H1 (cell line): ENCODE measurements at regions not wholly inside any gene's neighbourhood (a gene's known extent, or its start where the extent isn't known, plus 50 kb on each side); places are given as distances from the start of the nearest gene placed in this dataset.

ENCODE experiments used
- CTCF ChIA-PET: fragments of 300-600 bp; sonication (Branson Sonifier 250); formaldehyde crosslinking; loops from one replicate; lab custom pipeline; 2021; ENCODE audit not compliant: partially characterized antibody; lab: Charles Lee
- POLR2A ChIA-PET: fragments of 300-600 bp; sonication (Branson Sonifier 250); formaldehyde crosslinking; loops from one replicate; lab custom pipeline; 2021; ENCODE audit warnings: inconsistent platforms; ENCODE audit not compliant: partially characterized antibody; lab: Charles Lee
- DNase-seq, 2 experiments: peaks; one replicate each; pipeline versions ENCODE4 v3.0.0 to v3.0.0-alpha.2; 2010 to 2022; ENCODE audit warnings: low spot score in 2 of 2, low read depth in 1 of 2, mixed read lengths in 1 of 2
- FAIRE-seq: peaks from 2 replicates; lab custom pipeline; 2011; peaks lifted over from hg19 to GRCh38; lab: Jason Lieb, UNC
- H2AFZ ChIP-seq: 2 replicates; pipeline ENCODE4 v1.8.1; 2012; ENCODE audit warnings: low read length, inconsistent platforms
- H2AK5ac ChIP-seq: 2 replicates; pipeline ENCODE4 v1.6.1; 2013; ENCODE audit warnings: low read depth, low read length
- H2BK120ac ChIP-seq: replicated peaks from 2 replicates; pipeline ENCODE3; 2013; ENCODE audit warnings: low read depth, low read length, inconsistent platforms
- H2BK12ac ChIP-seq: 2 replicates; pipeline ENCODE4 v1.6.1; 2013; ENCODE audit warnings: low read depth, low read length
- H2BK15ac ChIP-seq: 2 replicates; pipeline ENCODE4 v1.6.1; 2013; ENCODE audit warnings: low read length
- H2BK20ac ChIP-seq: 2 replicates; pipeline ENCODE4 v1.6.1; 2013; ENCODE audit warnings: low read length
- H2BK5ac ChIP-seq: 2 replicates; pipeline ENCODE4 v1.6.1; 2013; ENCODE audit warnings: low read depth, low read length
- H3K14ac ChIP-seq: 2 replicates; pipeline ENCODE4 v1.6.1; 2013; ENCODE audit warnings: inconsistent platforms; ENCODE audit not compliant: insufficient read length
- H3K18ac ChIP-seq: 2 replicates; pipeline ENCODE4 v1.6.1; 2013; ENCODE audit warnings: low read length; ENCODE audit errors: extremely low read depth
- H3K23ac ChIP-seq: 2 replicates; pipeline ENCODE4 v1.6.1; 2013; ENCODE audit warnings: inconsistent platforms; ENCODE audit not compliant: insufficient read length
- H3K23me2 ChIP-seq: 2 replicates; pipeline ENCODE4 v1.6.1; 2013; ENCODE audit warnings: low read depth, low read length
- H3K27ac ChIP-seq: 2 replicates; pipeline ENCODE4 v1.6.1; 2011; ENCODE audit warnings: low read depth, low read length, inconsistent platforms
- H3K27me3 ChIP-seq, 4 experiments: replicated peaks in 1 of 4; 1 replicate in 1 of 4; 2 replicates in 3 of 4; pipeline versions ENCODE4 v1.6.1 to v1.8.1; 2011 to 2013; ENCODE audit warnings: low read length in 3 of 4, mild to moderate bottlenecking in 3 of 4, inconsistent platforms in 2 of 4, mixed read lengths in 2 of 4, moderate library complexity in 1 of 4; ENCODE audit not compliant: control insufficient read depth in 3 of 4, insufficient read depth in 3 of 4; ENCODE audit errors: extremely low read depth in 1 of 4
- H3K36me3 ChIP-seq, 4 experiments: 2 replicates each; pipeline versions ENCODE4 v1.6.1 to v1.8.1; 2011 to 2013; ENCODE audit warnings: mild to moderate bottlenecking in 4 of 4, low read length in 3 of 4, moderate library complexity in 2 of 4, control low read depth in 1 of 4, inconsistent platforms in 1 of 4; ENCODE audit not compliant: insufficient read depth in 4 of 4, control insufficient read depth in 2 of 4
- H3K4ac ChIP-seq: replicated peaks from 2 replicates; pipeline ENCODE3; 2013; ENCODE audit warnings: low read length, low read depth, mixed read lengths, inconsistent platforms; ENCODE audit not compliant: insufficient read length
- H3K4me1 ChIP-seq, 4 experiments: replicated peaks in 1 of 4; 1 replicate in 1 of 4; 2 replicates in 3 of 4; pipeline versions ENCODE4 v1.6.1 to v1.8.1; 2011 to 2013; ENCODE audit warnings: low read length in 3 of 4, inconsistent platforms in 2 of 4, mixed read lengths in 1 of 4; ENCODE audit not compliant: insufficient read depth in 4 of 4, control insufficient read depth in 3 of 4
- H3K4me2 ChIP-seq, 2 experiments: 2 replicates each; pipeline versions ENCODE4 v1.6.1 to v1.8.1; 2011 to 2013; ENCODE audit warnings: low read depth in 2 of 2, low read length in 2 of 2, control low read depth in 1 of 2, inconsistent platforms in 1 of 2, mild to moderate bottlenecking in 1 of 2; ENCODE audit not compliant: insufficient read depth in 1 of 2
- H3K4me3 ChIP-seq, 4 experiments: fragments of 200-600, 300-600 bp in 1 of 4; sonication (generic), shearing (Covaris generic), sonication (Bioruptor Twin) in 1 of 4; 2 replicates each; pipeline versions ENCODE4 v1.5.1 to v1.8.1; 2011 to 2016; ENCODE audit warnings: low read length in 4 of 4, low read depth in 3 of 4, control low read depth in 2 of 4, inconsistent platforms in 2 of 4, mild to moderate bottlenecking in 2 of 4, mixed read lengths in 1 of 4, moderate library complexity in 1 of 4; ENCODE audit not compliant: insufficient read depth in 2 of 4; ENCODE audit errors: extremely low read depth in 1 of 4
- H3K56ac ChIP-seq: replicated peaks from 2 replicates; pipeline ENCODE3; 2013; ENCODE audit warnings: low read depth, mild to moderate bottlenecking, mixed read lengths, low read length, inconsistent platforms; ENCODE audit not compliant: insufficient read length
- H3K79me1 ChIP-seq: 2 replicates; pipeline ENCODE4 v1.6.1; 2013; ENCODE audit warnings: low read depth, low read length, control low read depth
- H3K79me2 ChIP-seq, 2 experiments: 2 replicates each; pipeline versions ENCODE4 v1.6.1 to v1.8.1; 2012 to 2013; ENCODE audit warnings: low read length in 2 of 2, mild to moderate bottlenecking in 2 of 2, inconsistent platforms in 1 of 2; ENCODE audit not compliant: insufficient read depth in 2 of 2, control insufficient read depth in 1 of 2
- H3K9ac ChIP-seq, 4 experiments: replicated peaks in 1 of 4; 1 replicate in 1 of 4; 2 replicates in 3 of 4; pipeline versions ENCODE4 v1.6.1 to v1.8.1; 2011 to 2013; ENCODE audit warnings: low read depth in 3 of 4, low read length in 3 of 4, control low read depth in 2 of 4, mild to moderate bottlenecking in 2 of 4, moderate library complexity in 2 of 4, inconsistent platforms in 1 of 4; ENCODE audit errors: extremely low read depth in 1 of 4
- H3K9me3 ChIP-seq, 2 experiments: 2 replicates each; pipeline versions ENCODE4 v1.6.1 to v1.8.1; 2012 to 2013; ENCODE audit warnings: mild to moderate bottlenecking in 2 of 2, moderate library complexity in 2 of 2, control low read depth in 1 of 2, inconsistent platforms in 1 of 2, low read depth in 1 of 2, low read length in 1 of 2, mixed read lengths in 1 of 2; ENCODE audit not compliant: insufficient read depth in 2 of 2
- H4K20me1 ChIP-seq, 2 experiments: replicated peaks in 1 of 2; 2 replicates each; pipeline versions ENCODE3 to v1.8.1; 2011 to 2013; ENCODE audit warnings: inconsistent platforms in 2 of 2, low read length in 2 of 2, mild to moderate bottlenecking in 1 of 2; ENCODE audit not compliant: insufficient read depth in 2 of 2, control insufficient read depth in 1 of 2
- H4K5ac ChIP-seq: 2 replicates; pipeline ENCODE4 v1.6.1; 2013; ENCODE audit warnings: low read length, low read depth, mixed read lengths, inconsistent platforms; ENCODE audit not compliant: insufficient read length
- H4K8ac ChIP-seq: 2 replicates; pipeline ENCODE4 v1.8.0; 2013; ENCODE audit warnings: mild to moderate bottlenecking, moderate library complexity, low read length, inconsistent platforms; ENCODE audit not compliant: insufficient read depth; ENCODE audit errors: extremely low read depth
- H4K91ac ChIP-seq: replicated peaks from 2 replicates; pipeline ENCODE3; 2013; ENCODE audit warnings: low read length, mixed read lengths, inconsistent platforms; ENCODE audit not compliant: insufficient read length
- BCL11A ChIP-seq, 2 experiments: IDR thresholded peaks; one replicate each; pipeline ENCODE4 v1.6.1; 2011; ENCODE audit warnings: low read depth in 2 of 2, low read length in 2 of 2, mild to moderate bottlenecking in 2 of 2
- EZH2 ChIP-seq: fragments of 200-600 bp; sonication (generic); IDR thresholded peaks from 2 replicates; pipeline ENCODE4 v1.7.1; 2012; ENCODE audit warnings: low read depth, mild to moderate bottlenecking, moderate library complexity, low read length, inconsistent platforms; ENCODE audit not compliant: severe bottlenecking
- HDAC2 ChIP-seq, 2 experiments: fragments of 300-600 bp in 1 of 2; sonication (generic) in 1 of 2; IDR thresholded peaks; 2 replicates each; pipeline ENCODE4 v1.6.1; 2011 to 2012; ENCODE audit warnings: low read depth in 2 of 2, low read length in 2 of 2, mild to moderate bottlenecking in 2 of 2, moderate library complexity in 2 of 2, borderline replicate concordance in 1 of 2, inconsistent platforms in 1 of 2
- KDM5A ChIP-seq: fragments of 200-600 bp; IDR thresholded peaks from 2 replicates; pipeline ENCODE4 v1.7.1; 2012; ENCODE audit warnings: mild to moderate bottlenecking, low read length, inconsistent platforms, mixed read lengths
- MAFK ChIP-seq: IDR thresholded peaks from 2 replicates; pipeline ENCODE4 v1.6.1; 2012; ENCODE audit warnings: low read depth, mild to moderate bottlenecking, improper control_type of control experiment, low read length
- PHF8 ChIP-seq: fragments of 200-600 bp; sonication (generic); conservative IDR thresholded peaks from 2 replicates; pipeline ENCODE4 v1.7.1; 2012; ENCODE audit warnings: low read depth, mild to moderate bottlenecking, inconsistent platforms, low read length, moderate library complexity
- POLR2A ChIP-seq, 2 experiments: IDR thresholded peaks; 1 replicate in 1 of 2; 2 replicates in 1 of 2; pipeline ENCODE4 v1.6.1; 2011; ENCODE audit warnings: low read depth in 2 of 2, low read length in 2 of 2, mild to moderate bottlenecking in 2 of 2; ENCODE audit errors: control extremely low read depth in 1 of 2
- RNF2 ChIP-seq: fragments of 200-900, 300-1000 bp; sonication (generic); IDR thresholded peaks from 2 replicates; pipeline ENCODE4 v1.7.1; 2016; ENCODE audit warnings: borderline replicate concordance, low read depth, mild to moderate bottlenecking, antibody characterized with exemption, low read length; ENCODE audit not compliant: poor library complexity, severe bottlenecking; ENCODE audit errors: missing control alignments
- SAP30 ChIP-seq: fragments of 300-600 bp; sonication (generic); IDR thresholded peaks from 2 replicates; pipeline ENCODE4 v1.7.1; 2012; ENCODE audit warnings: low read length, moderate library complexity, mild to moderate bottlenecking, inconsistent platforms; ENCODE audit not compliant: insufficient read depth, insufficient replicate concordance
- SP1 ChIP-seq: IDR thresholded peaks from 2 replicates; pipeline ENCODE4 v1.6.1; 2011; ENCODE audit warnings: low read depth, low read length
- TBP ChIP-seq: IDR thresholded peaks from 2 replicates; pipeline ENCODE4 v1.6.1; 2011; ENCODE audit warnings: low read depth, low read length, improper control_type of control experiment
- TEAD4 ChIP-seq: IDR thresholded peaks from 2 replicates; pipeline ENCODE4 v1.6.1; 2012; ENCODE audit warnings: low read depth, low read length, inconsistent platforms, mixed read lengths
- ZNF274 ChIP-seq: IDR thresholded peaks from 2 replicates; pipeline ENCODE4 v1.7.0; 2012; ENCODE audit warnings: low read length, borderline replicate concordance; ENCODE audit errors: extremely low read depth
- WGBS, 2 experiments: shearing (Covaris generic) in 1 of 2; methylation state at CpG; one replicate each; pipeline versions ENCODE4 v1.1.6 to v1.1.7; 2013 to 2015; ENCODE audit warnings: low lambda C conversion rate in 2 of 2, mixed read lengths in 2 of 2, inconsistent platforms in 1 of 2, low coverage in 1 of 2, missing lambda C conversion rate in 1 of 2; ENCODE audit not compliant: insufficient replicate concordance in 2 of 2, insufficient coverage in 1 of 2, insufficient read length in 1 of 2; ENCODE audit errors: extremely low coverage in 1 of 2, missing lambda C conversion rate in 1 of 2; 5-methylcytosine and 5-hydroxymethylcytosine counted together
- TF ChIP-seq, protein P1 (sequence below): IDR thresholded peaks from 2 replicates; pipeline ENCODE4 v1.6.1; 2012; ENCODE audit warnings: inconsistent platforms

- H3K79me2 ChIP-seq: no peaks in the 10 kb centered on the region
- H4K20me1 ChIP-seq: no peaks in the 10 kb centered on the region
- H3K4me1 ChIP-seq: no peaks in the 10 kb centered on the region
- no peak overlapping the region for H2BK12ac ChIP-seq
- no peaks in the 10 kb centered on the region for H3K23me2 ChIP-seq
- no peak overlapping the region for H3K14ac ChIP-seq
- no peak overlapping the region for H2BK5ac ChIP-seq
- H2BK120ac ChIP-seq: no peak overlapping the region
- H2BK20ac ChIP-seq: no peak overlapping the region
- H3K27me3 ChIP-seq: no peaks in the 10 kb centered on the region
- DNase-seq (no peak), FAIRE-seq (no peak)
- no peak overlapping the region for H2AFZ ChIP-seq
- H2BK15ac ChIP-seq: no peak overlapping the region
- no peak overlapping the region for H3K9ac ChIP-seq
- no peak overlapping the region for H3K56ac ChIP-seq
- CTCF ChIA-PET: no interaction called here
- H3K79me1 ChIP-seq: no peaks in the 10 kb centered on the region
- no peak overlapping the region for H3K4me2 ChIP-seq
- no peak overlapping the region for H4K91ac ChIP-seq
- H3K4ac ChIP-seq: no peak overlapping the region
- no peak overlapping the region for H3K23ac ChIP-seq
- 62% methylated on average over 3 of the region's 3 CpGs; no CpG with 5 or more reads in 1 of the 2 experiments for WGBS, 2 experiments
- H4K8ac ChIP-seq: no peak overlapping the region
- no peaks in the 10 kb centered on the region for H3K9me3 ChIP-seq
- no peak overlapping the region for H2AK5ac ChIP-seq
- H3K4me3 ChIP-seq: no peak overlapping the region
- H4K5ac ChIP-seq: no peak overlapping the region
- POLR2A ChIA-PET: no interaction called here
- H3K36me3 ChIP-seq: no peaks in the 10 kb centered on the region
- no peak overlapping the region for H3K18ac ChIP-seq
- H3K27ac ChIP-seq: no peak overlapping the region
- TF ChIP-seq SAP30: no peak
- TF ChIP-seq PHF8: no peak
- no peak for TF ChIP-seq EZH2
- no peak for TF ChIP-seq RNF2
- no peak for TF ChIP-seq POLR2A (IDR thresholded peaks at IDR 0.05; ENCODE audit: control extremely low read depth in 1 of 2, low read depth in 2 of 2, low read length in 2 of 2)
- TF ChIP-seq BCL11A (IDR thresholded peaks at IDR 0.05; ENCODE audit: low read depth in 2 of 2, low read length in 2 of 2): no peak
- no peak for TF ChIP-seq TBP
- no peak for TF ChIP-seq MAFK
- no peak for TF ChIP-seq TEAD4
- TF ChIP-seq, protein P1, sequence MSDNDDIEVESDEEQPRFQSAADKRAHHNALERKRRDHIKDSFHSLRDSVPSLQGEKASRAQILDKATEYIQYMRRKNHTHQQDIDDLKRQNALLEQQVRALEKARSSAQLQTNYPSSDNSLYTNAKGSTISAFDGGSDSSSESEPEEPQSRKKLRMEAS: no peak
- TF ChIP-seq KDM5A: no peak
- TF ChIP-seq HDAC2 (IDR thresholded peaks at IDR 0.05; ENCODE audit: borderline replicate concordance in 1 of 2, low read depth in 2 of 2, low read length in 2 of 2): no peak
- TF ChIP-seq SP1: no peak
- no peak for TF ChIP-seq ZNF274
Measured at GRCh38 chr11:23079382-23079813, 219.1 kb upstream of the CCDC179 start.
